Neural crest cell (in vitro differentiated cells): ENCODE measurements at regions not wholly inside any gene's neighbourhood (a gene's known extent, or its start where the extent isn't known, plus 50 kb on each side); places are given as distances from the start of the nearest gene placed in this dataset.

Source experiments
- DNase-seq: peaks from one replicate; pipeline ENCODE4 v3.0.0; 2021; ENCODE audit warnings: low read depth, mixed read lengths, low spot score
- H3K27ac Mint-ChIP-seq: one replicate; pipeline ENCODE4 v1.8.0; 2021; ENCODE audit warnings: mild to moderate bottlenecking, mixed read lengths; ENCODE audit not compliant: unreplicated experiment
- H3K27me3 Mint-ChIP-seq: 2 replicates; pipeline ENCODE4 v1.8.0; 2021; ENCODE audit warnings: low read depth, mild to moderate bottlenecking, mixed read lengths
- H3K36me3 Mint-ChIP-seq: 2 replicates; pipeline ENCODE4 v1.8.0; 2021; ENCODE audit warnings: low read depth, mild to moderate bottlenecking, mixed read lengths
- H3K4me1 Mint-ChIP-seq: 2 replicates; pipeline ENCODE4 v1.8.0; 2021; ENCODE audit warnings: mixed read lengths
- H3K4me3 Mint-ChIP-seq: one replicate; pipeline ENCODE4 v1.8.0; 2021; ENCODE audit warnings: mild to moderate bottlenecking, mixed read lengths
- H3K9me3 Mint-ChIP-seq: 2 replicates; pipeline ENCODE4 v1.8.0; 2021; ENCODE audit warnings: mixed read lengths
- CTCF ChIP-seq: fragments of 200-600 bp; sonication (generic); conservative IDR thresholded peaks from 2 replicates; pipeline ENCODE4 v1.5.0; 2021; ENCODE audit warnings: antibody characterized with exemption, mild to moderate bottlenecking

- TF ChIP-seq CTCF = no peak
- H3K4me3 Mint-ChIP-seq = no peak overlapping the region
- no peaks in the 10 kb centered on the region for H3K27me3 Mint-ChIP-seq
- no peaks in the 10 kb centered on the region for H3K4me1 Mint-ChIP-seq
- H3K27ac Mint-ChIP-seq = no peak overlapping the region
- no peak for DNase-seq
- H3K36me3 Mint-ChIP-seq = no peaks in the 10 kb centered on the region
- peaks cover 5% of the 10 kb centered on the region for H3K9me3 Mint-ChIP-seq
Measured at GRCh38 chr13:104799152-104799551, 1732.9 kb upstream of the SLC10A2 start.

GRCh38 chr13:104798486-104798885 lies 1732.3 kb upstream of the SLC10A2 start:
- DNase-seq = no peak
- Mint-ChIP-seq H3K36me3 (no peaks in the 10 kb centered on the region), H3K27me3 (no peaks in the 10 kb centered on the region), H3K27ac (no peak overlapping the region), H3K4me1 (no peaks in the 10 kb centered on the region), H3K9me3 (peaks cover 5% of the 10 kb centered on the region), H3K4me3 (no peak overlapping the region)
- no peak for TF ChIP-seq CTCF

GRCh38 chr13:104796581-104796980 lies 1730.4 kb upstream of the SLC10A2 start:
- H3K4me1 Mint-ChIP-seq = no peaks in the 10 kb centered on the region
- H3K36me3 Mint-ChIP-seq = no peaks in the 10 kb centered on the region
- DNase-seq = no peak
- no peak overlapping the region for H3K4me3 Mint-ChIP-seq
- no peaks in the 10 kb centered on the region for H3K27me3 Mint-ChIP-seq
- no peak for TF ChIP-seq CTCF
- peaks cover 5% of the 10 kb centered on the region for H3K9me3 Mint-ChIP-seq
- H3K27ac Mint-ChIP-seq = no peak overlapping the region

GRCh38 chr13:104785952-104786351 lies 1719.7 kb upstream of the SLC10A2 start:
- Mint-ChIP-seq H3K36me3 (no peaks in the 10 kb centered on the region), H3K27me3 (no peaks in the 10 kb centered on the region), H3K4me1 (peaks cover 2% of the 10 kb centered on the region), H3K4me3 (no peak overlapping the region), H3K27ac (no peak overlapping the region), H3K9me3 (peaks cover 4% of the 10 kb centered on the region)
- DNase-seq = no peak
- no peak for TF ChIP-seq CTCF

- Mint-ChIP-seq H3K4me1 (peaks cover 3% of the 10 kb centered on the region), H3K36me3 (no peaks in the 10 kb centered on the region), H3K9me3 (peaks cover 7% of the 10 kb centered on the region), H3K27ac (no peak overlapping the region), H3K27me3 (no peaks in the 10 kb centered on the region), H3K4me3 (no peak overlapping the region)
- no peak for TF ChIP-seq CTCF
- no peak for DNase-seq
Measured at GRCh38 chr13:104784891-104785290, 1718.7 kb upstream of the SLC10A2 start.

- Mint-ChIP-seq H3K4me3 (no peak overlapping the region), H3K4me1 (peaks cover 12% of the 10 kb centered on the region), H3K9me3 (peaks cover 7% of the 10 kb centered on the region), H3K36me3 (no peaks in the 10 kb centered on the region), H3K27me3 (no peaks in the 10 kb centered on the region), H3K27ac (no peak overlapping the region)
- DNase-seq = no peak
- no peak for TF ChIP-seq CTCF
Measured at GRCh38 chr13:104782741-104783140, 1716.5 kb upstream of the SLC10A2 start.
